ENCODE measurements at regions not wholly inside any gene's neighbourhood (a gene's known extent, or its start where the extent isn't known, plus 50 kb on each side); places are given as distances from the start of the nearest gene placed in this dataset.

- no peak for DNase-seq (ENCODE audit: low read depth)
These were observed 50.3 kb downstream of the NAV1 start for GRCh38 chr1:201589186-201589585.

DNA sequence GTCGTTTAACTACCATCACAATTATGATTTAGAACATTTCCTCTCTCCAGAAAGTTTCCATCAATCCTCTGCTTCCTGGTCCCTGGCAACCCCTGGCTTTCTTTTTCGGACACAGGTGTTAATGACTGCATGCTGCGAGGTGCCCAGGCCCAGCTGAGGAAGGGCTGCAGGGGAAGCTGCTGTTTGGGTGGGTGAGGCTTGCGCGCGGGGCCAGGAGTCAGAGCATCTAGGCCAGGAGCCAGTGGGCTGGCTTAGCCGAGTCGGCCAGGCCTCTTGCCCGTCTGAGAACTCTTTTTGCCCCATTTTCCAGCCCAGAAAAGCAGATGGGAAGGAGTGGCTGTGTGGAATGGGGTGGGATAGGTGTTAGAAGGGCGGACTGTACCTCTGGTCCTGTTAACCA is 51.5 kb downstream of the NAV1 start:
- DNase-seq (ENCODE audit: low read depth): no peak

DNA sequence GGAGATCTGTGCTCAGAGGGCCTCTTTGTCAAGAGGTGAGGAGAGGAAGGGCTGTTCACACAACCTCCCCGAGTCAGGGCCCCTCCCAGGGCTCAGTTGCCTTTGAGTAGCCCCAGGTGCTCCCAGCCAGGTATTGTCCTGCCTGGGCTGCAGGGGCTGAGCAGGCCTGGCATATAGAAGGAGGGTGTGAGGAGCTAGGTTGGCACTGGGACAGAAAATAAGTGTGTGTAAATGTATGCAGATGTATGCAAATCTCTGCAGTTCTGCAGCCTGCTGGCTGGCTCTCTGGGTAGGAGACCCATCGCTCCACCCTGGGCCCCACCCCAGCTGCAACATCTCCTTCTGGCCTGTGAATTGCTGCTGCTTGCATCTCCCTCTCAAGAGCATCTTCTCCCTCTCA is 52.4 kb downstream of the NAV1 start:
- DNase-seq (ENCODE audit: low read depth): no peak

DNA sequence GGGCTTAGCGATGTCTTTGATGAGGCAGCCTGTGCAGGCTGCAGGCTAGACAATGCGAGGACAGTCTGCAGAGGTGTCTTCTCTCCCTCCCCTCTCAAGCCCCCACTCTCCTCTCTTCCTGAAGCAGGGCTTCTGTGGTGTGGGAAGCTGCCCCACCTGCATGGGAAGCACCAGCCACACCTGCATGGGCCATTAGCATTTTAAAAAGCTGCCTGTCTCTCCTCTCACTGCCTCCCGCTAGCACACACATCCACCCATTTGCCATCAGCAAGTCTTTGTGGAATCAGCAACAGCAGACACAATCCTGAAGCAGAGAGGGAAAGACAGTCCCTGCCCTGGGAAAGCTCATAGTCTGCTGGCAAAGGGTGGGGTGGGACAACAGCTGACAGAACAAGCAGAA is 53.1 kb downstream of the NAV1 start:
- no peak for DNase-seq (ENCODE audit: low read depth)

DNA sequence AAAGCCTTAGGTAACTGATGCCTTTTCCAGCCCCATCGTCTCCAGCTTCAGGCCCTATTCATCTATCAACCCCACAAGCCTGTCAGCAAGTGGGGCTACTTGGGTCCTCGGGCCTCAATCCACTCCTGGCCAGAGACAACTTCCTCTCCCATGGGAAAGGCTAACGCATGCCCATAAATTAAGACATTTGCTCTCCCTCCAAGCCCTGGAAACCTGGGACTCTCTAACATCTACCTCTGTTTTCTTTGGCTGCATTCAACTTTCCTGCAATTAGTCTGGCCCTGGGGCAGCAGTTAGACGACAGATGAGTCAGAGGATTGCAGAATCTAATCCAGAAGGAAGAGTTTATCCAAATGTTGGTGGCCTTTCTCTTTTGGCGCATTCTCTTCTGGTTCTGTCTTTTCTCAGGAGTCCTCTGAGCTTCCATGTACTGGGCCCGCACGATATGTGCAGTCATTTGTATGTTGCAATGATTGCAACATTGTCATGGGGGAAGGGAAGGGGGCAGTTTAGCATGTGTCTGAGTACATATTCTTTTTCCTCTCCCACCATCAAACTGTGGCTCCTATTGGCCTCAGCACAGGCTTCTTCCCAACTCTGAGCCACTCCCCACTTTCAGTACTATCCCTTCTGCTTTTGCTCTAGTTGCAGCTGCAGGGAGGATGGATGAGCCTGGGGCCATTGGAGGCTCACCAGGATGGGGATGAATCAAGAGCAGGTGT is 54.4 kb downstream of the NAV1 start:
- DNase-seq (ENCODE audit: low read depth): peak; percentile 99

DNA sequence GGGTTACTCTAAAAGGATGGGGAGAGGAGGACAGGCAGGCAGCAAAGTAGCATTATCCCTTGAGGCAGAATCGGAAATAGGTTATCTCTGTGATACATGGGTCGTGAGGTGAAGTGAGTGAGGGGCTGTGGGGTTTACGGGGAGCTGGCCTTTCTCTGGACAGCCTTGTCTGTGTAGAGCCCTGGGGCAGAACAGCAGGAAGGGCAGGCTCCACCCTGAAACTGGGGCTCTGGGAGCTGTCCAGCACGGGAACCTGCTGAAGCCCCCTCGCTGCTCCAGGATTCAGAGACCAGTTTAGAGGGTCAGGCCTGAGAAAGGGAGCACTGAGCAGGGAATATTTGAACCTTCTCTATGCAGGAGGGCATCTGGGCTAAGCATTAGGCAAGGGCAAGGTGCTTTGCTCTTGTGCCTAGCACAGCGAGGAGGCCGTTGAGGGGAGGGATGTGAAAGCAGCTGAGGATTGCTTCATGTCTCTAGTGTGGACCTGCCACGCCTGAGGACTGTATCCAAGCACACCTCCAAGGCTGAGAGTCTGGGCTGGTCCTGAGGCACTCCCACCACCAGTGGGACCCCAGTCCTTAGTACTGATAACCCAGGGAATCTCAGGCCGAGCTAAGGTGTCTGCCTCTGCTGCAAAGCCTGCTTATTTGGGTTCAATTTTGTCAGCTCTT is 55.8 kb downstream of the NAV1 start:
- DNase-seq (ENCODE audit: low read depth): no peak

- no peak for DNase-seq (ENCODE audit: low read depth)
These were observed 56.5 kb downstream of the NAV1 start for GRCh38 chr1:201595381-201595780.

- DNase-seq (ENCODE audit: low read depth): no peak
These were observed 57.4 kb downstream of the NAV1 start for GRCh38 chr1:201596101-201596868.

DNA sequence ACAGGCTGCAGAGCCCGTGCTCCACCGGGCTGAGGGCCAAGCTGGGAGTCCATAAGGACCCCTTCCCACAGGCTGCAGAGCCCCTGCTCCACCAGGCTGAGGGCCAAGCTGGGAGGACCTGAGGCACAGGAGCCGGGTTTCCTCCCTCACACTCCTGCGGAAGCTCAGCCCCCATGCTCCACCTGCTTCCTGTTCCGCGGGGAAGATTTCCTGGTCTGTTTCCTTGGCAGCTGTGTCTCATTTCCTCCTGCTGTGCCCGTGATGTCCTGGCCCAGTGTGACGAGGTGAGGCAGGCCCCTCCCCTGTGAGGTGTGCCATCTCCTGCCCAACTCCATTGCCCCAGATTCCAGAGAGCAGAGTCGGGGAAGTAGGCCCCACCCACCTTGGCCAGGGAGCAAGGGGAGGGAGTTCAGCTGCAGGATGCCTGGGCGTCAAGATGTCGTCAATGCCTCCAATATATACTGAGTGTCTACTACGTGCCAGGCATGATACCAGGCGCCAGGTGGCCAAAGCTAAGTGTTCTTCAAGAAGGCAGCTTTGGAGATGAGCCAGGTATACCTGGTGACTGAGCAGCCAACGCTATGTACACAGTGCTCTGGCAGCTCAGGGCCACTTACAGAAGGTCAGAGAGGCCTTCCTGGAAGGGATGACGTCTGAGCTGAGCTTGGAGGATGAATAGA is 58.8 kb downstream of the NAV1 start:
- DNase-seq (ENCODE audit: low read depth): peak; percentile 22

- DNase-seq (ENCODE audit: low read depth): no peak
These were observed 59.5 kb downstream of the NAV1 start for GRCh38 chr1:201598396-201598795.

DNA sequence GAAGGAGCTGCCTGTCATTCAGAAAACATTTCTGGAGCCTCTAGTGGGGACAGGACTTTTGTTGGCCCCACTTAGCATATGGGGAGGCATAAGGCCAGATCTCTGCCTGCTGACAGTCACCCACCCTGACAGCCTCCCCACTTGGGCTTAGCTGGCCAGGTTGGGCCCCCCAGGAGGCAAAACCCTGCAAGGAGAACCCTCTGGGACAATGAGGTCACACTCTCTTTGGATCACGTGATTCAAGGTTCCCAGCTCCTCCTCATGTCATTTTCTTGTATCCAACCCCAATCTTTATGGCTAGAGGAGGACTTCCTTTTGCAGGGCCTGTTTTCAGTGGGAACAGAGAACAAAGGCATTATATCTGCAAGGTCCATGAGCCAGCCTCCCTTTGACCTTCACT is 60.0 kb downstream of the NAV1 start:
- no peak for DNase-seq (ENCODE audit: low read depth)

GRCh38 chr1:201599548-201599947 is 60.6 kb downstream of the NAV1 start:
- peak; percentile 49 for DNase-seq (ENCODE audit: low read depth)

GRCh38 chr1:201602413-201603265 is 63.7 kb downstream of the NAV1 start:
- peak; percentile 98 for DNase-seq (ENCODE audit: low read depth)

GRCh38 chr1:201603613-201604232 is 64.8 kb downstream of the NAV1 start:
- DNase-seq (ENCODE audit: low read depth): peak; percentile 93

- no peak for DNase-seq (ENCODE audit: low read depth)
These were observed 66.6 kb downstream of the NAV1 start for GRCh38 chr1:201605385-201606010.

DNA sequence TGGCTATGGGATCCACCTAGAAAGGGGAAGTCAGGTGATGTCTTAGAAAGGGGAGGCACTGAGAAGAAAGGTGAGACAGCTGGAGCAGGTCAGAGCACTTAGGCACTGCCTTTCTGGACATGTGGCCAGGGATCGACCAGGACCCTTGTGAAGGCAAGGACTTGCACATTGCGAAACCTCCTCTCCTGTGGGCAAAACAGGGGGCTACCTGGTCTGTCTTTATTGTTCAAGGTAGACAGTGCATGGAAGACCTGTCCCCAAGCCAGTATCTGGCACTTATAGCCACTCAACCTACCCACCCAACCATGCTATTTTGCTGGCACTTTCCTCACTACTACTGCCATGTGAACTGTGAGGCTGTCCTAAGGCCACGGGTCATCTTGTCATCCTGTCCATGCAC is 67.2 kb downstream of the NAV1 start:
- DNase-seq (ENCODE audit: low read depth): no peak

DNA sequence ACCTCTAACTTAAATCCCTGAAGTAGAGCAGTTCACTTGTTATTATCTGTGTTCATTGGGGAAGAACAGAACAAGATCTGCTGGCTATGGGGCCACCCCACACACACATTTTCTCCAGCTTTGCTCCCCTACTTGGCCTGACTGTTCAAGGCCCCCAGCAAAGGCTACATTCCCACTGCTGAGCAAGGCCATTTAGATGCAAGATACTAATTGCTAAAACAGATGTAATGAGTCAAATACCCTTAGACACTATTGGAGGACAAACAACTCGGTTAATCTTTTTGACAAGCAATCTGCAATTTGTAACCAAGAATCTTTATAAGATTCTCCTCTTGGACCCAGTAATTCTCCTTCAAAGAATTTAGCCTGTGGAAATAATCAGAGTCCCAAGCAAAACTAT is 67.7 kb downstream of the NAV1 start:
- no peak for DNase-seq (ENCODE audit: low read depth)

DNA sequence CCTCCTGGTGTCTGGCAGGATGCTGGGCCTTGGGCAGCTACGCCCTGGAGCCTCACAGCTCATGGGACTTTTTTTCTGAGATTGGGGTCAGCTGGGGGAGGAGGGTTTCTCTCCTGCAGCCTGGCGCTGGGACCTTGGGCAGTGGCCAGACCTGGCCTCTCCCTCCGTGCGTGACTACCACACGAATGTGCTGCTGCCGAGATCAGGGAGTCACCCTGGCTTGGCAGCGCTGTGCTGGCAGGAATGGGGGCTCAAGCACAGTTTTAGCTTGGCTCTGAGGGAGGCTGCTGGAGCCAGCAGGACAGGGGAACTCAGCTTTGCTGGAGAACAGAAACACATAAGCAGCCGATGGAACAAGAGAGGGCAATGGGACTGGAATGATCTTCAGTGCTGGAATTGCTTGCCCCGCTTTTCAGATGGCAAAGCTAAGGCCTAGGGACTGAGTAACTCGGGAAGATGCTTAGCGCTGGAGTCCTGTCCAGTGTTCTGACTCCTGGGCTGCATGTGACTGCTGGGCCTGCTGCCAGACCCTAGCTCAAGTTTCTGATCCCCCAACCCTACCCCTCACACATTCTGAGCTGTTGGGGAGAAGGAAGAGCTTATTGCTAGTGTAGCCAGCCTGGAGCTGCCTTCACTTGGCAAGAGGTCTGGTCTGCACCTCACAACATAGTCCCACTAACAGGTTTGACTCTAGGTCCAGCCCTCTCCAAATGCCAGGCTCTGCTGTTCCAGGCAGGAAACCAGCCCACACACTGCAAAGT is 69.9 kb downstream of the NAV1 start:
- DNase-seq (ENCODE audit: low read depth): peak; percentile 83

- DNase-seq (ENCODE audit: low read depth): no peak
These were observed 70.9 kb downstream of the NAV1 start for GRCh38 chr1:201609661-201610318.
